Testis (tissue), 2 donors: ENCODE measurements at regions not wholly inside any gene's neighbourhood (a gene's known extent, or its start where the extent isn't known, plus 50 kb on each side); places are given as distances from the start of the nearest gene placed in this dataset.

Experiments used
- DNase-seq: peaks from one replicate; pipeline ENCODE4 v3.0.0-alpha.2; 2019
- H3K27ac ChIP-seq, 2 donors: fragments of 200-600 bp; sonication (generic); one replicate each; pipeline ENCODE4 v1.5.1; 2019
- H3K27me3 ChIP-seq: fragments of 200-600 bp; sonication (generic); one replicate; pipeline ENCODE4 v1.5.1; 2019
- H3K36me3 ChIP-seq: fragments of 200-600 bp; sonication (generic); one replicate; pipeline ENCODE4 v1.5.1; 2017; ENCODE audit warnings: low read depth; ENCODE audit errors: missing control alignments
- H3K4me1 ChIP-seq: fragments of 200-600 bp; sonication (generic); one replicate; pipeline ENCODE4 v1.5.1; 2019
- H3K4me3 ChIP-seq, 2 donors: fragments of 200-600 bp; sonication (generic); one replicate each; pipeline ENCODE4 v1.5.1; 2017 to 2019
- H3K9me3 ChIP-seq: fragments of 200-600 bp; sonication (generic); one replicate; pipeline ENCODE4 v1.5.1; 2017
- POLR2A ChIP-seq: fragments of 450-650 bp; IDR thresholded peaks from one replicate; pipeline ENCODE4 v1.6.1; 2017; ENCODE audit warnings: antibody characterized with exemption, mild to moderate bottlenecking, moderate library complexity
- WGBS, 2 donors: methylation state at CpG; one replicate each; pipeline ENCODE4 v1.1.5; 2018; 5-methylcytosine and 5-hydroxymethylcytosine counted together
- intact Hi-C: fragments of 100-400 bp; cut with DNase I; formaldehyde crosslinking; loops from one replicate; pipeline ENCODE4 v1.15.1; 2023; ENCODE audit warnings: low total_unique reads
- TF ChIP-seq, protein P1 (sequence below), 3 experiments: fragments of 450-650 bp in 2 of 3; fragments of 200-600 bp in 1 of 3; sonication (generic) in 1 of 3; IDR thresholded peaks; one replicate each; pipeline ENCODE4 v1.5.1; 2016 to 2019; ENCODE audit warnings: antibody characterized with exemption in 3 of 3, mild to moderate bottlenecking in 2 of 3, moderate library complexity in 1 of 3

DNA sequence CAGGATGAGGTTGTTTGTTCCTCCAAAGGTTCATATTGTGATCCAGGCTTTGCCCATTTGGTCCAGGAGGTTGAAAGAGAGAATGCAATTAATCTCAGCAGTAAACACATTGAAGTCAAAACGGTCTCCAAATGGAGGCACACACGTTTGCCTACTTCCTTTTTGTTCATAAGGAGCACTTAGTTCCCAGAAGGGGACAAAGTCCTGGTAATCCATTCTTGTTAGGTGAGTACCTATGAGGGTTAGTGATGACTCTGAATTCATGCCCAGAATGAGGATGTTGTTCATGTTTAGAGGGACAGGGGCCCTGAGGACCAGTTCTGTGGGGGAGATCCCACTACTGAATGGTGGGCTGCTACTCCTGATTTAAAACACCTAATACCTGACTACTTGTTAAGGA is 177.7 kb downstream of the ALDH1A2 start:
- TF ChIP-seq POLR2A, result no peak
- TF ChIP-seq, protein P1, sequence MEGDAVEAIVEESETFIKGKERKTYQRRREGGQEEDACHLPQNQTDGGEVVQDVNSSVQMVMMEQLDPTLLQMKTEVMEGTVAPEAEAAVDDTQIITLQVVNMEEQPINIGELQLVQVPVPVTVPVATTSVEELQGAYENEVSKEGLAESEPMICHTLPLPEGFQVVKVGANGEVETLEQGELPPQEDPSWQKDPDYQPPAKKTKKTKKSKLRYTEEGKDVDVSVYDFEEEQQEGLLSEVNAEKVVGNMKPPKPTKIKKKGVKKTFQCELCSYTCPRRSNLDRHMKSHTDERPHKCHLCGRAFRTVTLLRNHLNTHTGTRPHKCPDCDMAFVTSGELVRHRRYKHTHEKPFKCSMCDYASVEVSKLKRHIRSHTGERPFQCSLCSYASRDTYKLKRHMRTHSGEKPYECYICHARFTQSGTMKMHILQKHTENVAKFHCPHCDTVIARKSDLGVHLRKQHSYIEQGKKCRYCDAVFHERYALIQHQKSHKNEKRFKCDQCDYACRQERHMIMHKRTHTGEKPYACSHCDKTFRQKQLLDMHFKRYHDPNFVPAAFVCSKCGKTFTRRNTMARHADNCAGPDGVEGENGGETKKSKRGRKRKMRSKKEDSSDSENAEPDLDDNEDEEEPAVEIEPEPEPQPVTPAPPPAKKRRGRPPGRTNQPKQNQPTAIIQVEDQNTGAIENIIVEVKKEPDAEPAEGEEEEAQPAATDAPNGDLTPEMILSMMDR (IDR thresholded peaks at IDR 0.05), result no peak
- Histone ChIP-seq H3K27me3 (no peaks in the 10 kb centered on the region), H3K27ac (no peak overlapping the region), H3K36me3 (no peaks in the 10 kb centered on the region), H3K4me3 (no peak overlapping the region), H3K4me1 (peaks cover 3% of the 10 kb centered on the region), H3K9me3 (no peaks in the 10 kb centered on the region)
- 79 to 86% methylated on average over 2 of the region's 2 CpGs for WGBS, 2 donors
- intact Hi-C loops, result no loop called here
- no peak for DNase-seq

DNA sequence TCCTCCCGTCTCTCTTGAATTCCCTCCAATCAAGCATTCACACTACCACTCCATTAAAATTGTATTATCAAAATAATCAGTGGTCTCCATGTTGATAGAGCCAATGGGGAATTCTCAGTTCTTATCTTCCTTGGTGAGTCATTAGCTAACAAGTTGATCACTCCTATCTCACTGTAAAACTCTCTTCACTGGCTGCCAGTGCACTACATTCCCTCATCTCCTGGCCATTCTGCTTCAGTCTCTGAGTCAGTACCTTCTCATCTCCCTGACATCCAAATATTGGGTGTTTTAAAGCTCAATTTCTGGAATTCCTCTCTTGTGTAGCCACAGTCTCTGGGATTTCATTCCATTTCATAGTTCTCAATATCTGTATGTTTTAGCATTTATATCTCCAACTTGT is 175.2 kb downstream of the ALDH1A2 start:
- H3K36me3 ChIP-seq, result no peaks in the 10 kb centered on the region
- whole genome bisulfite sequencing, 2 donors, result 88 to 92% methylated on average over 1 of the region's 1 CpG
- H3K27ac ChIP-seq, result no peak overlapping the region
- no peak for DNase-seq
- H3K4me3 ChIP-seq, result no peak overlapping the region
- no peaks in the 10 kb centered on the region for H3K9me3 ChIP-seq
- intact Hi-C loops, result no loop called here
- H3K4me1 ChIP-seq, result peaks cover 3% of the 10 kb centered on the region
- no peak for TF ChIP-seq POLR2A
- TF ChIP-seq, protein P1 (IDR thresholded peaks at IDR 0.05), result no peak
- H3K27me3 ChIP-seq, result no peaks in the 10 kb centered on the region

DNA sequence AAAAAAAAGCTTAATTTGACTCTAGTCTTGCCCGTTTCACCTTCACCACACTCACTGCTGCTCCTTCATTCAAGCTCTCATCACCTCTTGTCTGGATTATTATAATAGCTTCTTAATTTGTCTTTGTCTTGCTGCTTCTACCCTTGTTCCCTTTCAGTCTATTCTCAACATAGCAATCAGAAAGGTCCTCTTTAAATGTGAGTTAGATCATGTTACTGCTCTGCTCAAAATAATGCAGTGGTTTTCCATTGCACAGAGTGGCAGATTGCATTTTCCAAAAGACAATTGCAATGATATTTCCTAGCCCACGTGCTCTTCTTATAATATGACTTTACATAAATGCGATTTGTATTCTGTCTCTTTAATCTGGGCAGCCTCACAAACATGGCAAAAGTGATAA is 174.6 kb downstream of the ALDH1A2 start:
- Histone ChIP-seq H3K27ac (no peak overlapping the region), H3K4me1 (peaks cover 3% of the 10 kb centered on the region), H3K9me3 (no peaks in the 10 kb centered on the region), H3K4me3 (no peak overlapping the region), H3K27me3 (no peaks in the 10 kb centered on the region), H3K36me3 (no peaks in the 10 kb centered on the region)
- TF ChIP-seq POLR2A, result no peak
- TF ChIP-seq, protein P1 (IDR thresholded peaks at IDR 0.05), result no peak
- DNase-seq, result no peak
- intact Hi-C loops, result no loop called here
- 75 to 87% methylated on average over 3 of the region's 3 CpGs for WGBS, 2 donors

DNA sequence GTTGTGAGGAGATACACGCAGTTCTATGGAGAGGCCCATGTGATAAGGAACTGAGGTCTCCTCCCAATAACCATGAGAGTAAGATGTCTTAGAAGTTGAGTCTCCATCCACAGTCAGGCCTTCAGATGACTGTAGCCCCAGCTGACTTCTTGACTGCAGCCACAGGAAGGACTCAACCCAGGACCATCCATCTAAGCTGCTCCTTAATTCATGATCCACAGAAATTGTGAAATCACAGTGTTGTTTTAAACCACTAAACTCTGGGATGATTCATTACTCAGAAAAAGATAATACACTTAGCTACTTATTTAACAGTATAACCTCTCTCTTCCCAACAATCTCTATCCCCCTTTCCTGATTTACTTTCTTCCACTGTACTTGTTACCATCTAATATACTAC is 173.3 kb downstream of the ALDH1A2 start:
- H3K4me1 ChIP-seq, result peaks cover 3% of the 10 kb centered on the region
- intact Hi-C loops, result no loop called here
- H3K27ac ChIP-seq, result no peak overlapping the region
- H3K27me3 ChIP-seq, result no peaks in the 10 kb centered on the region
- TF ChIP-seq, protein P1 (IDR thresholded peaks at IDR 0.05), result no peak
- no peak for TF ChIP-seq POLR2A
- no peak for DNase-seq
- H3K9me3 ChIP-seq, result no peaks in the 10 kb centered on the region
- 86 to 100% methylated on average over 1 of the region's 1 CpG for WGBS, 2 donors
- no peak overlapping the region for H3K4me3 ChIP-seq
- H3K36me3 ChIP-seq, result no peaks in the 10 kb centered on the region

DNA sequence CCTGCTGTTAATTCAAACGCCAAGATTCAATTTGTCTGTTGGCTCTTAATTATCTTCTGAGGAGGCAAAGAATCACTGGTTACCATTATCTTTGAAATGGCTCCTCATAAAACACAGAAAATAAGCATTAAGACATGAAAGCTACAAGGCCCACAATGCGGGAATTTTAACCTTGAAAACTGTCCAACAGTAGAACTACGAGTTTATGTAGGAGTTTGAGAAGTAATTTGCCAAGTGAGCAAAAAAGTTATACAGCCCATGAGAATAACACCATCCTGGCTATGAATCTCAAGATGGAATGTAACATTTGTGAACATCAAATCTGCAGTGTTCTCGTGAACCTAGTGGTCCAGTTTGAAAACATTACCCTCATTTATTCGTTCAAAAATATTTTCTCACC is 172.5 kb downstream of the ALDH1A2 start:
- H3K4me3 ChIP-seq, result no peak overlapping the region
- no peaks in the 10 kb centered on the region for H3K27me3 ChIP-seq
- H3K9me3 ChIP-seq, result no peaks in the 10 kb centered on the region
- no peak for DNase-seq
- TF ChIP-seq, protein P1 (IDR thresholded peaks at IDR 0.05), result no peak
- no peaks in the 10 kb centered on the region for H3K36me3 ChIP-seq
- H3K27ac ChIP-seq, result no peak overlapping the region
- H3K4me1 ChIP-seq, result peaks cover 3% of the 10 kb centered on the region
- 24 to 51% methylated on average over 5 of the region's 5 CpGs for WGBS, 2 donors
- intact Hi-C loops, result no loop called here
